CD4-positive, alpha-beta memory T cell (primary cell): ENCODE measurements at regions not wholly inside any gene's neighbourhood (a gene's known extent, or its start where the extent isn't known, plus 50 kb on each side); places are given as distances from the start of the nearest gene placed in this dataset.

ENCODE experiments used
- CTCF ChIA-PET: fragments of 350-600 bp; sonication (Branson Sonifier 250); formaldehyde crosslinking; loops from one replicate; lab custom pipeline; 2021; ENCODE audit warnings: inconsistent platforms; ENCODE audit not compliant: partially characterized antibody; lab: Charles Lee
- POLR2A ChIA-PET: fragments of 350-600 bp; sonication (Branson Sonifier 250); formaldehyde crosslinking; loops from one replicate; lab custom pipeline; 2021; ENCODE audit not compliant: partially characterized antibody; lab: Charles Lee
- DNase-seq, 5 donors: peaks; one replicate each; pipeline versions ENCODE4 v3.0.0 to v3.0.0-alpha.2; 2020 to 2022; ENCODE audit warnings: mixed read lengths in 1 of 5
- H3K27ac ChIP-seq: one replicate; pipeline ENCODE4 v1.7.0; 2013; ENCODE audit warnings: low read depth, low read length
- H3K27me3 ChIP-seq: 2 replicates; pipeline ENCODE4 v1.7.0; 2013; ENCODE audit warnings: mild to moderate bottlenecking, low read length, moderate library complexity; ENCODE audit not compliant: insufficient read depth
- H3K36me3 ChIP-seq: 2 replicates; pipeline ENCODE4 v1.7.0; 2013; ENCODE audit warnings: mild to moderate bottlenecking, low read length, moderate library complexity; ENCODE audit not compliant: insufficient read depth
- H3K4me1 ChIP-seq: 2 replicates; pipeline ENCODE4 v1.7.0; 2013; ENCODE audit warnings: mild to moderate bottlenecking, low read length, moderate library complexity; ENCODE audit not compliant: insufficient read depth
- H3K4me3 ChIP-seq, 2 donors: one replicate each; pipeline ENCODE4 v1.7.0; 2013; ENCODE audit warnings: low read length in 2 of 2, mild to moderate bottlenecking in 1 of 2
- H3K9me3 ChIP-seq, 2 donors: one replicate each; pipeline ENCODE4 v1.7.0; 2013; ENCODE audit warnings: low read length in 2 of 2, control low read depth in 1 of 2; ENCODE audit not compliant: control insufficient read depth in 1 of 2
- H3K27ac Mint-ChIP-seq, 7 donors: one replicate each; pipeline ENCODE4 v1.8.0; 2020 to 2021; ENCODE audit warnings: mixed read lengths in 7 of 7, mild to moderate bottlenecking in 6 of 7, inconsistent platforms in 3 of 7, moderate library complexity in 3 of 7
- H3K27me3 Mint-ChIP-seq, 2 donors: one replicate each; pipeline ENCODE4 v1.8.0; 2020 to 2021; ENCODE audit warnings: mixed read lengths in 2 of 2
- H3K36me3 Mint-ChIP-seq, 2 donors: one replicate each; pipeline ENCODE4 v1.8.0; 2020 to 2021; ENCODE audit warnings: mixed read lengths in 2 of 2, inconsistent platforms in 1 of 2, mild to moderate bottlenecking in 1 of 2
- H3K4me1 Mint-ChIP-seq, 4 donors: one replicate each; pipeline ENCODE4 v1.8.0; 2020 to 2021; ENCODE audit warnings: mixed read lengths in 4 of 4, mild to moderate bottlenecking in 1 of 4
- H3K4me3 Mint-ChIP-seq, 8 donors: one replicate each; pipeline ENCODE4 v1.8.0; 2020 to 2021; ENCODE audit warnings: mixed read lengths in 8 of 8, mild to moderate bottlenecking in 7 of 8, moderate library complexity in 6 of 8, inconsistent platforms in 3 of 8
- H3K9me3 Mint-ChIP-seq, 8 donors: one replicate each; pipeline ENCODE4 v1.8.0; 2020 to 2021; ENCODE audit warnings: mixed read lengths in 8 of 8, mild to moderate bottlenecking in 5 of 8, inconsistent platforms in 3 of 8, moderate library complexity in 1 of 8
- intact Hi-C: fragments of 100-400 bp; cut with micrococcal nuclease; formaldehyde crosslinking; loops from one replicate; pipeline ENCODE4 v1.15.1; 2023

- H3K4me1 Mint-ChIP-seq: no peaks in the 10 kb centered on the region
- POLR2A ChIA-PET: no interaction called here
- peaks cover 18 to 23% of the 10 kb centered on the region in 2 donors for H3K27me3 Mint-ChIP-seq
- Histone ChIP-seq H3K9me3 (no peaks in the 10 kb centered on the region), H3K36me3 (no peaks in the 10 kb centered on the region), H3K27me3 (no peaks in the 10 kb centered on the region), H3K4me1 (no peaks in the 10 kb centered on the region), H3K4me3 (no peak overlapping the region), H3K27ac (no peak overlapping the region)
- H3K9me3 Mint-ChIP-seq: peaks cover 0 to 3% (median 0%) of the 10 kb centered on the region in 8 donors
- H3K36me3 Mint-ChIP-seq: no peaks in the 10 kb centered on the region
- no peak for DNase-seq
- intact Hi-C loops: no loop called here
- no peak overlapping the region for H3K27ac Mint-ChIP-seq
- CTCF ChIA-PET: no interaction called here
- H3K4me3 Mint-ChIP-seq: no peak overlapping the region
Observed at GRCh38 chr3:124510290-124510689, 220.0 kb upstream of the UMPS start.

- no peaks in the 10 kb centered on the region for H3K27me3 ChIP-seq
- Mint-ChIP-seq H3K9me3 (peaks cover 0 to 3% (median 0%) of the 10 kb centered on the region in 8 donors), H3K27me3 (peaks cover 18 to 28% of the 10 kb centered on the region in 2 donors), H3K36me3 (no peaks in the 10 kb centered on the region), H3K4me1 (no peaks in the 10 kb centered on the region), H3K4me3 (no peak overlapping the region), H3K27ac (no peak overlapping the region)
- H3K4me1 ChIP-seq: no peaks in the 10 kb centered on the region
- no peak overlapping the region for H3K27ac ChIP-seq
- H3K9me3 ChIP-seq: no peaks in the 10 kb centered on the region
- ChIA-PET POLR2A (no interaction called here), CTCF (no interaction called here)
- no peak overlapping the region for H3K4me3 ChIP-seq
- intact Hi-C loops: no loop called here
- H3K36me3 ChIP-seq: no peaks in the 10 kb centered on the region
- DNase-seq: no peak
Observed at GRCh38 chr3:124512881-124513609, 217.2 kb upstream of the UMPS start.

- no peaks in the 10 kb centered on the region for H3K27me3 ChIP-seq
- ChIA-PET CTCF (no interaction called here), POLR2A (no interaction called here)
- no peak for DNase-seq
- Mint-ChIP-seq H3K27me3 (peaks cover 18 to 28% of the 10 kb centered on the region in 2 donors), H3K36me3 (no peaks in the 10 kb centered on the region), H3K4me1 (no peaks in the 10 kb centered on the region), H3K4me3 (no peak overlapping the region), H3K27ac (no peak overlapping the region), H3K9me3 (peaks cover 0 to 3% (median 0%) of the 10 kb centered on the region in 8 donors)
- H3K9me3 ChIP-seq: no peaks in the 10 kb centered on the region
- no peak overlapping the region for H3K4me3 ChIP-seq
- no peaks in the 10 kb centered on the region for H3K36me3 ChIP-seq
- H3K27ac ChIP-seq: no peak overlapping the region
- intact Hi-C loops: no loop called here
- H3K4me1 ChIP-seq: no peaks in the 10 kb centered on the region
Observed at GRCh38 chr3:124513610-124513997, 216.6 kb upstream of the UMPS start.

- Mint-ChIP-seq H3K36me3 (no peaks in the 10 kb centered on the region), H3K27ac (no peak overlapping the region), H3K27me3 (peaks cover 18 to 32% of the 10 kb centered on the region in 2 donors), H3K4me1 (no peaks in the 10 kb centered on the region), H3K4me3 (no peak overlapping the region), H3K9me3 (peaks cover 0 to 3% (median 0%) of the 10 kb centered on the region in 8 donors)
- DNase-seq: no peak
- Histone ChIP-seq H3K9me3 (no peaks in the 10 kb centered on the region), H3K4me1 (no peaks in the 10 kb centered on the region), H3K27me3 (no peaks in the 10 kb centered on the region), H3K4me3 (no peak overlapping the region), H3K36me3 (no peaks in the 10 kb centered on the region), H3K27ac (no peak overlapping the region)
- intact Hi-C loops: no loop called here
- CTCF ChIA-PET: no interaction called here
- POLR2A ChIA-PET: no interaction called here
Observed at GRCh38 chr3:124514683-124515082, 215.6 kb upstream of the UMPS start.

GRCh38 chr3:124516333-124516732 is 213.9 kb upstream of the UMPS start:
- H3K27ac ChIP-seq: no peak overlapping the region
- Mint-ChIP-seq H3K27me3 (peaks cover 10 to 23% of the 10 kb centered on the region in 2 donors), H3K27ac (no peak overlapping the region), H3K36me3 (no peaks in the 10 kb centered on the region), H3K4me1 (no peaks in the 10 kb centered on the region), H3K9me3 (peaks cover 0 to 3% (median 0%) of the 10 kb centered on the region in 8 donors), H3K4me3 (no peak overlapping the region)
- CTCF ChIA-PET: no interaction called here
- H3K4me1 ChIP-seq: no peaks in the 10 kb centered on the region
- H3K9me3 ChIP-seq: no peaks in the 10 kb centered on the region
- POLR2A ChIA-PET: no interaction called here
- intact Hi-C loops: no loop called here
- no peaks in the 10 kb centered on the region for H3K36me3 ChIP-seq
- H3K27me3 ChIP-seq: no peaks in the 10 kb centered on the region
- no peak overlapping the region for H3K4me3 ChIP-seq
- DNase-seq: no peak

- no peak overlapping the region for H3K27ac ChIP-seq
- H3K4me1 Mint-ChIP-seq: no peaks in the 10 kb centered on the region
- H3K9me3 ChIP-seq: no peaks in the 10 kb centered on the region
- no peak overlapping the region for H3K4me3 ChIP-seq
- H3K27me3 Mint-ChIP-seq: peaks cover 7 to 19% of the 10 kb centered on the region in 2 donors
- H3K36me3 ChIP-seq: no peaks in the 10 kb centered on the region
- H3K9me3 Mint-ChIP-seq: peaks cover 0 to 3% (median 0%) of the 10 kb centered on the region in 8 donors
- no peak for DNase-seq
- H3K27me3 ChIP-seq: no peaks in the 10 kb centered on the region
- no peak overlapping the region for H3K27ac Mint-ChIP-seq
- H3K36me3 Mint-ChIP-seq: no peaks in the 10 kb centered on the region
- intact Hi-C loops: no loop called here
- no peaks in the 10 kb centered on the region for H3K4me1 ChIP-seq
- ChIA-PET POLR2A (no interaction called here), CTCF (no interaction called here)
- H3K4me3 Mint-ChIP-seq: no peak overlapping the region
Observed at GRCh38 chr3:124517306-124517705, 212.9 kb upstream of the UMPS start.

- intact Hi-C loops: no loop called here
- POLR2A ChIA-PET: no interaction called here
- no peaks in the 10 kb centered on the region for H3K36me3 Mint-ChIP-seq
- no peak overlapping the region for H3K4me3 ChIP-seq
- H3K27ac Mint-ChIP-seq: no peak overlapping the region
- no peaks in the 10 kb centered on the region for H3K9me3 ChIP-seq
- H3K4me3 Mint-ChIP-seq: no peak overlapping the region
- H3K27me3 ChIP-seq: no peaks in the 10 kb centered on the region
- H3K27ac ChIP-seq: no peak overlapping the region
- peaks cover 0 to 3% (median 0%) of the 10 kb centered on the region in 8 donors for H3K9me3 Mint-ChIP-seq
- H3K27me3 Mint-ChIP-seq: peaks cover 6 to 19% of the 10 kb centered on the region in 2 donors
- no peaks in the 10 kb centered on the region for H3K4me1 ChIP-seq
- DNase-seq: no peak
- H3K4me1 Mint-ChIP-seq: no peaks in the 10 kb centered on the region
- CTCF ChIA-PET: no interaction called here
- no peaks in the 10 kb centered on the region for H3K36me3 ChIP-seq
Observed at GRCh38 chr3:124518350-124518749, 211.9 kb upstream of the UMPS start.
